ENCODE measurements at regions not wholly inside any gene's neighbourhood (a gene's known extent, or its start where the extent isn't known, plus 50 kb on each side); places are given as distances from the start of the nearest gene placed in this dataset.
"Not testable (repeated sequence)": the region's sequence is repeated elsewhere in the genome, so short reads cannot be mapped to it uniquely, and the experiment has no call there.

GRCh38 chr9:11632691-11633090 is 1019.9 kb upstream of the PTPRD start:
- no peaks in the 10 kb centered on the region for H3K36me3 Mint-ChIP-seq
- peaks cover 17% of the 10 kb centered on the region for H3K9me3 Mint-ChIP-seq
- no peak overlapping the region for H3K27ac Mint-ChIP-seq
- no peak for ATAC-seq
- H3K4me3 Mint-ChIP-seq: no peak overlapping the region
- DNase-seq (ENCODE audit: low spot score in 2 of 2): no peak
- no peaks in the 10 kb centered on the region for H3K4me1 Mint-ChIP-seq

GRCh38 chr9:11646831-11647230 is 1034.0 kb upstream of the PTPRD start:
- no peaks in the 10 kb centered on the region for H3K4me1 Mint-ChIP-seq
- H3K36me3 Mint-ChIP-seq: no peaks in the 10 kb centered on the region
- ATAC-seq: no peak
- peaks cover 14% of the 10 kb centered on the region for H3K9me3 Mint-ChIP-seq
- DNase-seq (ENCODE audit: low spot score in 2 of 2): no peak
- no peak overlapping the region for H3K4me3 Mint-ChIP-seq
- H3K27ac Mint-ChIP-seq: no peak overlapping the region

GRCh38 chr9:11653867-11654266 is 1039.3 kb upstream of the TYRP1 start:
- H3K36me3 Mint-ChIP-seq: no peaks in the 10 kb centered on the region
- peaks cover 21% of the 10 kb centered on the region for H3K9me3 Mint-ChIP-seq
- ATAC-seq: no peak
- DNase-seq (ENCODE audit: low spot score in 2 of 2): no peak
- H3K4me3 Mint-ChIP-seq: no peak overlapping the region
- H3K4me1 Mint-ChIP-seq: no peaks in the 10 kb centered on the region
- no peak overlapping the region for H3K27ac Mint-ChIP-seq

GRCh38 chr9:11663913-11664312 is 1029.3 kb upstream of the TYRP1 start:
- Mint-ChIP-seq H3K27ac (no peak overlapping the region), H3K9me3 (peaks cover 21% of the 10 kb centered on the region), H3K4me1 (no peaks in the 10 kb centered on the region), H3K36me3 (no peaks in the 10 kb centered on the region), H3K4me3 (no peak overlapping the region)
- ATAC-seq: no peak
- no peak for DNase-seq (ENCODE audit: low spot score in 2 of 2)

GRCh38 chr9:11676821-11677220 is 1016.4 kb upstream of the TYRP1 start:
- no peaks in the 10 kb centered on the region for H3K36me3 Mint-ChIP-seq
- peaks cover 17% of the 10 kb centered on the region for H3K9me3 Mint-ChIP-seq
- no peaks in the 10 kb centered on the region for H3K4me1 Mint-ChIP-seq
- ATAC-seq: no peak
- no peak overlapping the region for H3K4me3 Mint-ChIP-seq
- no peak for DNase-seq (ENCODE audit: low spot score in 2 of 2)
- H3K27ac Mint-ChIP-seq: no peak overlapping the region

- ATAC-seq: no peak
- no peak overlapping the region for H3K27ac Mint-ChIP-seq
Observed at GRCh38 chr9:11686733-11687132, 1006.5 kb upstream of the TYRP1 start.

GRCh38 chr9:11697126-11697525 is 996.1 kb upstream of the TYRP1 start:
- Mint-ChIP-seq H3K4me1 (no peaks in the 10 kb centered on the region), H3K27ac (no peak overlapping the region), H3K9me3 (peaks cover 20% of the 10 kb centered on the region), H3K4me3 (no peak overlapping the region), H3K36me3 (no peaks in the 10 kb centered on the region)
- ATAC-seq: no peak
- no peak for DNase-seq (ENCODE audit: low spot score in 2 of 2)

More at GRCh38 chr9:11686733-11687132, 1006.5 kb upstream of the TYRP1 start:
- no peak for DNase-seq (ENCODE audit: low spot score in 2 of 2)
- Mint-ChIP-seq H3K36me3 (no peaks in the 10 kb centered on the region), H3K4me3 (no peak overlapping the region), H3K4me1 (no peaks in the 10 kb centered on the region), H3K9me3 (peaks cover 21% of the 10 kb centered on the region)

- Mint-ChIP-seq H3K4me1 (no peaks in the 10 kb centered on the region), H3K27ac (no peak overlapping the region), H3K36me3 (no peaks in the 10 kb centered on the region), H3K9me3 (peaks cover 11% of the 10 kb centered on the region), H3K4me3 (no peak overlapping the region)
- DNase-seq (ENCODE audit: low spot score in 2 of 2): no peak
- ATAC-seq: no peak
Observed at GRCh38 chr9:11701706-11702105, 991.5 kb upstream of the TYRP1 start.

GRCh38 chr9:11702548-11702947 is 990.6 kb upstream of the TYRP1 start:
- no peak for DNase-seq (ENCODE audit: low spot score in 2 of 2)
- no peak for ATAC-seq
- Mint-ChIP-seq H3K27ac (no peak overlapping the region), H3K4me1 (no peaks in the 10 kb centered on the region), H3K9me3 (peaks cover 10% of the 10 kb centered on the region), H3K4me3 (no peak overlapping the region), H3K36me3 (no peaks in the 10 kb centered on the region)

GRCh38 chr9:11704198-11704597 is 989.0 kb upstream of the TYRP1 start:
- H3K4me1 Mint-ChIP-seq; H3K4me3 Mint-ChIP-seq; ATAC-seq; H3K27ac Mint-ChIP-seq; H3K36me3 Mint-ChIP-seq; DNase-seq (ENCODE audit: low spot score in 2 of 2): not testable (repeated sequence)
- H3K9me3 Mint-ChIP-seq: peaks cover 10% of the 10 kb centered on the region

GRCh38 chr9:11708899-11709298 is 984.3 kb upstream of the TYRP1 start:
- DNase-seq (ENCODE audit: low spot score in 2 of 2): no peak
- Mint-ChIP-seq H3K4me3 (no peak overlapping the region), H3K36me3 (no peaks in the 10 kb centered on the region), H3K9me3 (peaks cover 18% of the 10 kb centered on the region), H3K4me1 (no peaks in the 10 kb centered on the region), H3K27ac (no peak overlapping the region)
- ATAC-seq: no peak

- no peaks in the 10 kb centered on the region for H3K4me1 Mint-ChIP-seq
- ATAC-seq (no peak), DNase-seq (ENCODE audit: low spot score in 2 of 2) (no peak)
- peaks cover 18% of the 10 kb centered on the region for H3K9me3 Mint-ChIP-seq
- no peak overlapping the region for H3K27ac Mint-ChIP-seq
- H3K36me3 Mint-ChIP-seq: no peaks in the 10 kb centered on the region
- no peak overlapping the region for H3K4me3 Mint-ChIP-seq
Observed at GRCh38 chr9:11709567-11709966, 983.6 kb upstream of the TYRP1 start.

- Mint-ChIP-seq H3K9me3 (peaks cover 19% of the 10 kb centered on the region), H3K27ac (no peak overlapping the region), H3K4me1 (no peaks in the 10 kb centered on the region), H3K36me3 (no peaks in the 10 kb centered on the region), H3K4me3 (no peak overlapping the region)
- DNase-seq (ENCODE audit: low spot score in 2 of 2) (no peak), ATAC-seq (no peak)
Observed at GRCh38 chr9:11713077-11713476, 980.1 kb upstream of the TYRP1 start.

GRCh38 chr9:11722957-11723356 is 970.2 kb upstream of the TYRP1 start:
- Mint-ChIP-seq H3K36me3 (no peaks in the 10 kb centered on the region), H3K27ac (no peak overlapping the region), H3K9me3 (peaks cover 32% of the 10 kb centered on the region), H3K4me1 (no peaks in the 10 kb centered on the region), H3K4me3 (no peak overlapping the region)
- DNase-seq (ENCODE audit: low spot score in 2 of 2) (no peak), ATAC-seq (no peak)

- DNase-seq (ENCODE audit: low spot score in 2 of 2): no peak
Observed at GRCh38 chr9:11726659-11727058, 966.5 kb upstream of the TYRP1 start.

GRCh38 chr9:11735391-11735790 is 957.8 kb upstream of the TYRP1 start:
- ATAC-seq (no peak), DNase-seq (ENCODE audit: low spot score in 2 of 2) (no peak)
- Mint-ChIP-seq H3K9me3 (peaks cover 31% of the 10 kb centered on the region), H3K36me3 (no peaks in the 10 kb centered on the region), H3K4me1 (no peaks in the 10 kb centered on the region), H3K4me3 (no peak overlapping the region), H3K27ac (no peak overlapping the region)

More at GRCh38 chr9:11726659-11727058, 966.5 kb upstream of the TYRP1 start:
- Mint-ChIP-seq H3K4me3 (no peak overlapping the region), H3K27ac (no peak overlapping the region), H3K9me3 (peaks cover 27% of the 10 kb centered on the region), H3K4me1 (no peaks in the 10 kb centered on the region), H3K36me3 (no peaks in the 10 kb centered on the region)
- ATAC-seq: no peak

- DNase-seq (ENCODE audit: low spot score in 2 of 2) (no peak), ATAC-seq (no peak)
- no peak overlapping the region for H3K4me3 Mint-ChIP-seq
- H3K9me3 Mint-ChIP-seq: peaks cover 27% of the 10 kb centered on the region
- H3K36me3 Mint-ChIP-seq: no peaks in the 10 kb centered on the region
- H3K4me1 Mint-ChIP-seq: no peaks in the 10 kb centered on the region
- H3K27ac Mint-ChIP-seq: no peak overlapping the region
Observed at GRCh38 chr9:11742471-11742870, 950.7 kb upstream of the TYRP1 start.
